Kidney (tissue), 13 donors: ENCODE measurements at regions not wholly inside any gene's neighbourhood (a gene's known extent, or its start where the extent isn't known, plus 50 kb on each side); places are given as distances from the start of the nearest gene placed in this dataset.
A peak's percentile ranks its signal among the peaks of the same experiment; 100 is the strongest.

Experiments used
- DNase-seq, 5 donors: peaks; one replicate each; pipeline ENCODE4 v3.0.0-alpha.2; 2013 to 2020
- FAIRE-seq: peaks from 2 replicates; lab custom pipeline; 2012; peaks lifted over from hg19 to GRCh38; lab: Jason Lieb, UNC
- H3K27ac ChIP-seq, 2 donors: one replicate each; pipeline ENCODE4 v1.7.0; 2013; ENCODE audit warnings: low read depth in 2 of 2, low read length in 2 of 2, inconsistent platforms in 1 of 2
- H3K27me3 ChIP-seq: one replicate; pipeline ENCODE4 v1.7.1; 2013; ENCODE audit warnings: low read length, inconsistent platforms; ENCODE audit not compliant: control insufficient read depth, insufficient read depth
- H3K36me3 ChIP-seq, 3 donors: one replicate each; pipeline versions ENCODE4 v1.7.0 to v1.7.1; 2013; ENCODE audit warnings: low read length in 3 of 3, control low read depth in 1 of 3, inconsistent platforms in 1 of 3; ENCODE audit not compliant: insufficient read depth in 3 of 3, control insufficient read depth in 2 of 3
- H3K4me1 ChIP-seq, 3 donors: one replicate each; pipeline versions ENCODE4 v1.7.0 to v1.7.1; 2013; ENCODE audit warnings: low read length in 3 of 3, inconsistent platforms in 1 of 3, low read depth in 1 of 3; ENCODE audit not compliant: control insufficient read depth in 2 of 3, insufficient read depth in 2 of 3
- H3K4me3 ChIP-seq, 3 donors: one replicate each; pipeline versions ENCODE4 v1.7.0 to v1.8.1; 2013; ENCODE audit warnings: low read length in 3 of 3, control low read depth in 1 of 3, inconsistent platforms in 1 of 3
- H3K9ac ChIP-seq, 3 donors: one replicate each; pipeline versions ENCODE4 v1.7.0 to v1.7.1; 2013; ENCODE audit warnings: low read length in 3 of 3, control low read depth in 1 of 3, inconsistent platforms in 1 of 3
- H3K9me3 ChIP-seq, 3 donors: one replicate each; pipeline versions ENCODE4 v1.7.0 to v1.7.1; 2013; ENCODE audit warnings: low read length in 3 of 3, control low read depth in 1 of 3, inconsistent platforms in 1 of 3; ENCODE audit not compliant: control insufficient read depth in 2 of 3, insufficient read depth in 1 of 3
- CTCF ChIP-seq: IDR thresholded peaks from 3 replicates; pipeline ENCODE4 v1.5.1; 2012; ENCODE audit warnings: mild to moderate bottlenecking, moderate library complexity, borderline replicate concordance; ENCODE audit not compliant: insufficient read depth; ENCODE audit errors: extremely low read depth
- intact Hi-C: fragments of 100-400 bp; cut with DNase I; formaldehyde crosslinking; loops from one replicate; pipeline ENCODE4 v1.11.1; 2022
- donor health status: control.
- donor health status: control.
- donor health status: control.
- donor health status: control.
- donor health status: control.
- donor health status: DM: yes; HTN: yes; CAD: no.
- donor health status: Normal renal cell carcinoma (clear cell type).

GRCh38 chr11:112612250-112612849 lies 348.9 kb upstream of the NCAM1 start:
- peak in 4 of 5 donors; percentile 56 to 80 (median 66) for DNase-seq
- H3K4me1 ChIP-seq, result no peaks in the 10 kb centered on the region
- H3K36me3 ChIP-seq, result no peaks in the 10 kb centered on the region
- H3K4me3 ChIP-seq, result no peak overlapping the region
- no peak overlapping the region for H3K27ac ChIP-seq
- no peak for TF ChIP-seq CTCF
- H3K9ac ChIP-seq, result no peak overlapping the region
- no peaks in the 10 kb centered on the region for H3K27me3 ChIP-seq
- no peaks in the 10 kb centered on the region for H3K9me3 ChIP-seq
- FAIRE-seq, result no peak
- intact Hi-C loops, result no loop called here

GRCh38 chr11:112613051-112613972 lies 347.9 kb upstream of the NCAM1 start:
- H3K27ac ChIP-seq, result no peak overlapping the region
- no peak for DNase-seq
- no peaks in the 10 kb centered on the region for H3K27me3 ChIP-seq
- H3K36me3 ChIP-seq, result no peaks in the 10 kb centered on the region
- H3K4me1 ChIP-seq, result no peaks in the 10 kb centered on the region
- H3K9ac ChIP-seq, result no peak overlapping the region
- no peaks in the 10 kb centered on the region for H3K9me3 ChIP-seq
- TF ChIP-seq CTCF, result no peak
- H3K4me3 ChIP-seq, result no peak overlapping the region
- intact Hi-C loops, result no loop called here
- FAIRE-seq, result no peak

DNA sequence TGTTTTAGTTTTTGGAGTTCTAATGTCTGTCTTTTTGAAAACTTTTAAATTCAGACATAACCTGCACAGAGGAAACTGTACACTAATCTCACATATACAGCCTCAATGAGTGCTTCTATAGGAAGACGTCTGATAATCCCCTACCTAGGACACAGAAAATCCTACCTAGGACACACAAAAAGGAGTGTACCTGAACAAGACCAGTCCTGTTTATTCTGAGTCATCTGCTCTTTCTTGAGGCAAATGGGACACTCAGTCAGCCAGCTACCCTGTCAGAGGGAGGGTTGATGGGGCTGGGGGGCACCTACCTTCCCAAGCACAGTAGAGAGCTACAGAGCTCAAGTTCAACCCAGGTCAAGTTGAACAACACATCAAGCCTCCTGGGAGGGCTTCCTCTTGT lies 346.6 kb upstream of the NCAM1 start:
- intact Hi-C loops, result no loop called here
- H3K36me3 ChIP-seq, result no peaks in the 10 kb centered on the region
- DNase-seq, result no peak

More for the DNA sequence above, 346.6 kb upstream of the NCAM1 start:
- H3K9ac ChIP-seq, result no peak overlapping the region
- FAIRE-seq, result no peak
- no peak overlapping the region for H3K4me3 ChIP-seq
- H3K4me1 ChIP-seq, result no peaks in the 10 kb centered on the region
- no peaks in the 10 kb centered on the region for H3K9me3 ChIP-seq
- TF ChIP-seq CTCF, result no peak
- H3K27ac ChIP-seq, result no peak overlapping the region
- no peaks in the 10 kb centered on the region for H3K27me3 ChIP-seq
